Liver (tissue), 8 donors: ENCODE measurements at regions not wholly inside any gene's neighbourhood (a gene's known extent, or its start where the extent isn't known, plus 50 kb on each side); places are given as distances from the start of the nearest gene placed in this dataset.

Experiments
- DNase-seq: peaks from one replicate; pipeline ENCODE4 v3.0.0-alpha.2; 2017; ENCODE audit warnings: low spot score
- H3K27ac ChIP-seq, 2 donors: one replicate each; pipeline ENCODE4 v1.7.0; 2013; ENCODE audit warnings: inconsistent platforms in 2 of 2, low read length in 2 of 2, control low read depth in 1 of 2, low read depth in 1 of 2, mild to moderate bottlenecking in 1 of 2
- H3K27me3 ChIP-seq, 4 donors: one replicate each; pipeline versions ENCODE4 v1.6.1 to v1.7.0; 2013; ENCODE audit warnings: low read length in 3 of 4, inconsistent platforms in 1 of 4, mild to moderate bottlenecking in 1 of 4, moderate library complexity in 1 of 4; ENCODE audit not compliant: control insufficient read depth in 4 of 4, insufficient read depth in 4 of 4
- H3K36me3 ChIP-seq, 4 donors: one replicate each; pipeline versions ENCODE4 v1.6.1 to v1.7.0; 2013; ENCODE audit warnings: low read length in 3 of 4, mild to moderate bottlenecking in 3 of 4, low read depth in 1 of 4, moderate library complexity in 1 of 4; ENCODE audit not compliant: control insufficient read depth in 4 of 4, insufficient read depth in 3 of 4
- H3K4me1 ChIP-seq, 4 donors: one replicate each; pipeline versions ENCODE4 v1.6.1 to v1.7.0; 2013; ENCODE audit warnings: low read length in 3 of 4, mild to moderate bottlenecking in 3 of 4, moderate library complexity in 1 of 4; ENCODE audit not compliant: control insufficient read depth in 4 of 4, insufficient read depth in 4 of 4
- H3K4me3 ChIP-seq, 3 donors: one replicate each; pipeline versions ENCODE4 v1.6.1 to v1.7.0; 2013; ENCODE audit warnings: low read length in 3 of 3, control low read depth in 1 of 3, low read depth in 1 of 3, mild to moderate bottlenecking in 1 of 3
- H3K9ac ChIP-seq, 2 donors: one replicate each; pipeline ENCODE4 v1.7.0; 2013; ENCODE audit warnings: low read length in 2 of 2, mild to moderate bottlenecking in 2 of 2, moderate library complexity in 2 of 2, control low read depth in 1 of 2, low read depth in 1 of 2
- H3K9me3 ChIP-seq, 4 donors: one replicate each; pipeline versions ENCODE4 v1.6.1 to v1.7.0; 2013; ENCODE audit warnings: low read length in 3 of 4; ENCODE audit not compliant: control insufficient read depth in 4 of 4
- ATF3 ChIP-seq: IDR thresholded peaks from 2 replicates; pipeline ENCODE4 v1.6.1; 2016; ENCODE audit warnings: antibody characterized with exemption
- CTCF ChIP-seq: fragments of 150-350 bp; IDR thresholded peaks from 2 replicates; pipeline ENCODE4 v1.5.1; 2017; ENCODE audit warnings: improper control_type of control experiment, low read depth, low read length; ENCODE audit not compliant: missing input control
- EGR1 ChIP-seq, 2 donors: IDR thresholded peaks; 2 replicates each; pipeline ENCODE4 v1.6.1; 2016 to 2018; ENCODE audit warnings: antibody characterized with exemption in 2 of 2, low read depth in 2 of 2
- FOXA1 ChIP-seq: IDR thresholded peaks from 2 replicates; pipeline ENCODE4 v1.6.1; 2016; ENCODE audit warnings: antibody characterized with exemption
- FOXA2 ChIP-seq: IDR thresholded peaks from 2 replicates; pipeline ENCODE4 v1.6.1; 2016; ENCODE audit warnings: antibody characterized with exemption
- GABPA ChIP-seq, 2 donors: IDR thresholded peaks in 1 of 2; conservative IDR thresholded peaks in 1 of 2; 2 replicates each; pipeline ENCODE4 v1.6.1; 2016; ENCODE audit warnings: antibody characterized with exemption in 2 of 2, mild to moderate bottlenecking in 1 of 2, moderate library complexity in 1 of 2
- HNF4A ChIP-seq, 2 donors: conservative IDR thresholded peaks; 2 replicates each; pipeline ENCODE4 v1.6.1; 2016; ENCODE audit warnings: antibody characterized with exemption in 2 of 2, mild to moderate bottlenecking in 2 of 2
- HNF4G ChIP-seq: IDR thresholded peaks from 2 replicates; pipeline ENCODE4 v1.6.1; 2016; ENCODE audit warnings: antibody characterized with exemption
- JUND ChIP-seq, 2 donors: IDR thresholded peaks; 2 replicates each; pipeline ENCODE4 v1.6.1; 2016; ENCODE audit warnings: antibody characterized with exemption in 2 of 2
- MAX ChIP-seq: IDR thresholded peaks from 2 replicates; pipeline ENCODE4 v1.6.1; 2016; ENCODE audit warnings: antibody characterized with exemption
- NR2F2 ChIP-seq: IDR thresholded peaks from 2 replicates; pipeline ENCODE4 v1.6.1; 2016; ENCODE audit warnings: antibody characterized with exemption
- RAD21 ChIP-seq, 2 donors: IDR thresholded peaks; 2 replicates each; pipeline ENCODE4 v1.6.1; 2016; ENCODE audit warnings: antibody characterized with exemption in 2 of 2, mild to moderate bottlenecking in 2 of 2
- REST ChIP-seq: IDR thresholded peaks from 2 replicates; pipeline ENCODE4 v1.6.1; 2016; ENCODE audit warnings: antibody characterized with exemption, mild to moderate bottlenecking
- RXRA ChIP-seq, 2 donors: IDR thresholded peaks; 2 replicates each; pipeline ENCODE4 v1.6.1; 2017 to 2018; ENCODE audit warnings: antibody characterized with exemption in 2 of 2, mild to moderate bottlenecking in 1 of 2
- SP1 ChIP-seq: IDR thresholded peaks from 2 replicates; pipeline ENCODE4 v1.6.1; 2018; ENCODE audit warnings: antibody characterized with exemption, mild to moderate bottlenecking
- TAF1 ChIP-seq: conservative IDR thresholded peaks from 2 replicates; pipeline ENCODE4 v1.6.1; 2016; ENCODE audit warnings: antibody characterized with exemption, mild to moderate bottlenecking
- YY1 ChIP-seq: IDR thresholded peaks from 2 replicates; pipeline ENCODE4 v1.6.1; 2016; ENCODE audit warnings: antibody characterized with exemption, mild to moderate bottlenecking
- ZBTB33 ChIP-seq: IDR thresholded peaks from 2 replicates; pipeline ENCODE4 v1.6.1; 2016; ENCODE audit warnings: antibody characterized with exemption
- WGBS: extraction: QIAGEN DNeasy Blood & Tissue Kit; methylation state at CpG from one replicate; pipeline ENCODE4 v1.1.7; 2013; 5-methylcytosine and 5-hydroxymethylcytosine counted together
- donor health status: healthy.
- donor health status: healthy.
- donor health status: healthy.
- donor health status: healthy.
- donor health status: healthy.

GRCh38 chr16:47966325-47966724 is 189.5 kb downstream of the ABCC12 start:
- DNase-seq: no peak
- TF ChIP-seq REST: no peak
- no peak for TF ChIP-seq YY1
- no peak for TF ChIP-seq FOXA2
- TF ChIP-seq NR2F2: no peak
- no peak for TF ChIP-seq SP1
- no peak for TF ChIP-seq TAF1
- no peak for TF ChIP-seq HNF4G
- no peak for TF ChIP-seq RAD21 (IDR thresholded peaks at IDR 0.05)
- TF ChIP-seq FOXA1: no peak
- no peak for TF ChIP-seq RXRA (IDR thresholded peaks at IDR 0.05)
- no peak for TF ChIP-seq ZBTB33
- no peak for TF ChIP-seq HNF4A (conservative IDR thresholded peaks at IDR 0.05)
- no peak for TF ChIP-seq EGR1 (IDR thresholded peaks at IDR 0.05; ENCODE audit: low read depth in 2 of 2)
- no peak for TF ChIP-seq JUND (IDR thresholded peaks at IDR 0.05)
- TF ChIP-seq MAX: no peak
- TF ChIP-seq GABPA (IDR thresholded peaks at IDR 0.05 in 1 of 2, conservative IDR thresholded peaks at IDR 0.05 in 1 of 2): no peak
- no peak for TF ChIP-seq ATF3
- no peak for TF ChIP-seq CTCF
- H3K9me3 ChIP-seq: peaks cover 0 to 4% (median 0%) of the 10 kb centered on the region in 4 donors
- no peak overlapping the region for H3K4me3 ChIP-seq
- H3K4me1 ChIP-seq: no peaks in the 10 kb centered on the region
- no peaks in the 10 kb centered on the region for H3K36me3 ChIP-seq
- H3K27me3 ChIP-seq: no peaks in the 10 kb centered on the region
- no peak overlapping the region for H3K9ac ChIP-seq
- WGBS: 75% methylated on average over 4 of the region's 4 CpGs
- no peak overlapping the region for H3K27ac ChIP-seq
